SK-N-SH (cell line): ENCODE measurements at regions not wholly inside any gene's neighbourhood (a gene's known extent, or its start where the extent isn't known, plus 50 kb on each side); places are given as distances from the start of the nearest gene placed in this dataset.

Experiments used
- CTCF ChIP-seq: fragments of 200-600 bp; sonication (generic); IDR thresholded peaks from 2 replicates; pipeline ENCODE4 v1.6.1; 2017; ENCODE audit warnings: antibody characterized with exemption, mild to moderate bottlenecking, moderate library complexity
- ELF1 ChIP-seq: IDR thresholded peaks from 2 replicates; pipeline ENCODE4 v1.4.0; 2012
- EP300 ChIP-seq, 2 experiments: IDR thresholded peaks; 2 replicates each; pipeline versions ENCODE4 v1.4.0 to v1.6.1; 2012; ENCODE audit warnings: borderline replicate concordance in 1 of 2, low read depth in 1 of 2, low read length in 1 of 2
- JUND ChIP-seq: IDR thresholded peaks from 2 replicates; pipeline ENCODE4 v1.4.0; 2012
- MAX ChIP-seq: IDR thresholded peaks from 2 replicates; pipeline ENCODE4 v1.4.0; 2012; ENCODE audit warnings: low read depth
- NFIC ChIP-seq: IDR thresholded peaks from 2 replicates; pipeline ENCODE4 v1.4.0; 2012; ENCODE audit warnings: borderline replicate concordance
- REST ChIP-seq: IDR thresholded peaks from 2 replicates; pipeline ENCODE4 v1.6.1; 2012; ENCODE audit warnings: mild to moderate bottlenecking, low read depth, low read length, moderate library complexity
- RFX5 ChIP-seq: IDR thresholded peaks from 2 replicates; pipeline ENCODE4 v1.6.1; 2012; ENCODE audit warnings: mild to moderate bottlenecking, improper control_type of control experiment, low read length
- USF1 ChIP-seq: IDR thresholded peaks from 2 replicates; pipeline ENCODE4 v1.4.0; 2012; ENCODE audit warnings: low read depth, borderline replicate concordance

GRCh38 chr4:164383058-164383357 lies 370.9 kb upstream of the SMIM31 start:
- no peak for TF ChIP-seq CTCF
- TF ChIP-seq REST: no peak
- TF ChIP-seq NFIC: no peak
- TF ChIP-seq RFX5: no peak
- TF ChIP-seq ELF1: no peak
- TF ChIP-seq MAX: no peak
- TF ChIP-seq JUND: no peak
- TF ChIP-seq USF1: no peak
- no peak for TF ChIP-seq EP300 (IDR thresholded peaks at IDR 0.05; ENCODE audit: borderline replicate concordance in 1 of 2, low read depth in 1 of 2, low read length in 1 of 2)
